ENCODE measurements at regions not wholly inside any gene's neighbourhood (a gene's known extent, or its start where the extent isn't known, plus 50 kb on each side); places are given as distances from the start of the nearest gene placed in this dataset.
"Not testable (repeated sequence)": the region's sequence is repeated elsewhere in the genome, so short reads cannot be mapped to it uniquely, and the experiment has no call there.

- H3K4me1 Mint-ChIP-seq (ENCODE audit: low read depth); intact Hi-C loops (cut with micrococcal nuclease); H3K27me3 Mint-ChIP-seq; H3K4me3 Mint-ChIP-seq; H3K36me3 Mint-ChIP-seq; POLR2A ChIA-PET; DNase-seq; CTCF ChIA-PET; H3K27ac Mint-ChIP-seq: not testable (repeated sequence)
- H3K9me3 Mint-ChIP-seq: peaks cover 15% of the 10 kb centered on the region
Measured at GRCh38 chr6:93835451-93836145, 416.2 kb upstream of the EPHA7 start.

GRCh38 chr6:93835026-93835425 lies 415.7 kb upstream of the EPHA7 start:
- H3K4me3 Mint-ChIP-seq; H3K27me3 Mint-ChIP-seq; H3K4me1 Mint-ChIP-seq (ENCODE audit: low read depth); CTCF ChIA-PET; intact Hi-C loops (cut with micrococcal nuclease); POLR2A ChIA-PET; DNase-seq; H3K36me3 Mint-ChIP-seq; H3K27ac Mint-ChIP-seq: not testable (repeated sequence)
- peaks cover 15% of the 10 kb centered on the region for H3K9me3 Mint-ChIP-seq

DNA sequence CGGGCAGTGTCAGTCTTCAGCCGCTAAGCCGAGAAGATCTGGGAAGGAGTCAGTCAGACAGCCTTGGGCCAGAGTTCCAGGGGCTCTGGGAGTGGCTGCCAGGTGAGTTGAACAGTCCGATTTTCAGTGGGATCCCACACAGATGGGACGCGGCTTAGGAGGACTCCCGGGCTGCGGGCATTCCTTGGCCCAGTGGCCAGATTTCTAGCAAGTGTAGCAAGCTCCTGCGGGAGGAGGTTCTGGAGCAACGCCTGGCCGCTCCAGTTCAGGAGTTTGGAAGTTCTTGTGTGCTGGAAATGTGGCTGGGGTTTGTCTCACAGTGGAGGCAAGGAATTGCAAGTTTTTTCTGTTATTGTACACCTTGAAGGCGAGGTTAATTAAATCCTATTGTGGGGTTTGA lies 414.0 kb upstream of the EPHA7 start:
- H3K27me3 Mint-ChIP-seq; CTCF ChIA-PET; POLR2A ChIA-PET; H3K27ac Mint-ChIP-seq; H3K36me3 Mint-ChIP-seq; DNase-seq; intact Hi-C loops (cut with micrococcal nuclease); H3K4me3 Mint-ChIP-seq; H3K4me1 Mint-ChIP-seq (ENCODE audit: low read depth): not testable (repeated sequence)
- peaks cover 15% of the 10 kb centered on the region for H3K9me3 Mint-ChIP-seq

- DNase-seq; CTCF ChIA-PET; POLR2A ChIA-PET; H3K9me3 Mint-ChIP-seq; intact Hi-C loops (cut with micrococcal nuclease); H3K4me3 Mint-ChIP-seq; H3K27me3 Mint-ChIP-seq; H3K27ac Mint-ChIP-seq; H3K4me1 Mint-ChIP-seq (ENCODE audit: low read depth); H3K36me3 Mint-ChIP-seq: not testable (repeated sequence)
Measured at GRCh38 chr6:93829757-93830156, 410.4 kb upstream of the EPHA7 start.

DNA sequence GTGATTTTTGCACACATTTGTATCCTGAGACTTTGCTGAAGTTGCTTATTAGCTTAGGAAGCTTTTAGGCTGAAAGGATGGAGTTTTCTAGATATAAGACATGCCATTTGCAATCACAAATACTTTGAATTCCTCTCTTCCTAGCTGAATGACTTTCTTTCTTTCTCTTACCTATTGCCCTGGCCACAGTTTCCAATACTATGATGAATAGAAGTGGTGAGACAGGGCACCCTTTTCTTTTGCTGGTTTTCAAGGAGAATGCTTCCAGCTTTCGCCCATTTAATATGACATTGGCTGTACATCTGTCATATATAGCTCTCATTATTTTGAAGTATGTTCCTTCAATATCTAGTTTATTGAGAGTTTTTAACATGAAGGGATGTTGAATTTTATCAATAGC lies 409.6 kb upstream of the EPHA7 start:
- Mint-ChIP-seq H3K9me3 (no peaks in the 10 kb centered on the region), H3K36me3 (no peaks in the 10 kb centered on the region), H3K4me1 (ENCODE audit: low read depth) (no peaks in the 10 kb centered on the region), H3K27me3 (no peaks in the 10 kb centered on the region), H3K4me3 (no peak overlapping the region), H3K27ac (no peak overlapping the region)
- intact Hi-C loops (cut with micrococcal nuclease): no loop called here
- DNase-seq: no peak
- CTCF ChIA-PET: interaction anchor here (0.6 kb wide), 2 partner anchors 142 to 1703 kb away, joined by 3 read pairs; no protein-coding TSS in a partner anchor
- POLR2A ChIA-PET: no interaction called here

- no peaks in the 10 kb centered on the region for H3K36me3 Mint-ChIP-seq
- H3K27me3 Mint-ChIP-seq: no peaks in the 10 kb centered on the region
- H3K4me3 Mint-ChIP-seq: no peak overlapping the region
- CTCF ChIA-PET: interaction anchor here (0.6 kb wide), 2 partner anchors 142 to 1703 kb away, joined by 3 read pairs; no protein-coding TSS in a partner anchor
- H3K9me3 Mint-ChIP-seq: peaks cover 2% of the 10 kb centered on the region
- no peak for DNase-seq
- POLR2A ChIA-PET: no interaction called here
- intact Hi-C loops (cut with micrococcal nuclease): no loop called here
- no peak overlapping the region for H3K27ac Mint-ChIP-seq
- no peaks in the 10 kb centered on the region for H3K4me1 Mint-ChIP-seq (ENCODE audit: low read depth)
Measured at GRCh38 chr6:93828553-93828952, 409.2 kb upstream of the EPHA7 start.

- ChIA-PET CTCF (no interaction called here), POLR2A (no interaction called here)
- H3K9me3 Mint-ChIP-seq: peaks cover 2% of the 10 kb centered on the region
- H3K4me1 Mint-ChIP-seq (ENCODE audit: low read depth): no peaks in the 10 kb centered on the region
- H3K27ac Mint-ChIP-seq: no peak overlapping the region
- H3K4me3 Mint-ChIP-seq: no peak overlapping the region
- no peaks in the 10 kb centered on the region for H3K36me3 Mint-ChIP-seq
- no peak for DNase-seq
- no peaks in the 10 kb centered on the region for H3K27me3 Mint-ChIP-seq
- intact Hi-C loops (cut with micrococcal nuclease): no loop called here
Measured at GRCh38 chr6:93827728-93828127, 408.4 kb upstream of the EPHA7 start.

DNA sequence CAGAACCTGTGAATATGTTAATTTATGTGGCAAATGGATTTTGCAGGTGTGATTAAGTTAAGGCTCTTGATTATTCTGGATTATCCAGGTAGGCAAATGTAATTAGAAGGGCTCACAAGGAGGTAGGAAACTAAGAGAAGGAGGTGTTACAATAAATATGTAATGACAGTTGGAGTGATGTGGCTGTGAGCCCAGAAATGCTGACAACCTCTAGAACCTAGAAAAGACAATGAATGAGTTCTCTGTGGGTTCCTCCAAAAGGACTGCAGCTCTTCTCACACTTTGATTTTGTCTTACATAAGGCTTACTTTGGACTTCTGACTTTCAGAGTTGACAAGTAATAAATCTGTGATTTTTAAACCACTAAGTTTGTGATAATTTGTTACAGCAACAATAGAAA lies 406.6 kb upstream of the EPHA7 start:
- Mint-ChIP-seq H3K4me1 (ENCODE audit: low read depth) (no peaks in the 10 kb centered on the region), H3K27me3 (no peaks in the 10 kb centered on the region), H3K4me3 (no peak overlapping the region), H3K36me3 (no peaks in the 10 kb centered on the region), H3K27ac (no peak overlapping the region), H3K9me3 (peaks cover 2% of the 10 kb centered on the region)
- intact Hi-C loops (cut with micrococcal nuclease): no loop called here
- DNase-seq: no peak
- CTCF ChIA-PET: no interaction called here
- POLR2A ChIA-PET: no interaction called here

DNA sequence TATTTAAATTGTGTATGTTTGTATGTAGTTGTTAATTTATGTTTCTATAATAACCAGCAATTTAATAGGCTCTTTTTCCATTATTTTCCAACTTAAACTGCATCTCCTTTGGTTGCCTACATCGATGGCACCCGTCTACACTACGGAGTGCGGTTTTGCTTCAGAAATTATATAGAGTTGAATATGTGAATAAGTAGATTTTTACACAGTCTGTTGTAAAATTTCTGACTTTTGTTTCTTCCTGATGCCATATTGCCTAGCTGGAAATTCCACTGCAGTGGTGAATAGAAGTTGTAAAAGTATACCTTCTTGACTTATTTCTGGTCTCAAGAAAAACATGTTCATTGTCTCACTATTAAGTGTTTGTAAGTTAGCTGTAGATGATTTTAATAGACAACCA lies 404.1 kb upstream of the EPHA7 start:
- ChIA-PET POLR2A (no interaction called here), CTCF (no interaction called here)
- Mint-ChIP-seq H3K36me3 (no peaks in the 10 kb centered on the region), H3K4me3 (no peak overlapping the region), H3K27me3 (no peaks in the 10 kb centered on the region), H3K27ac (no peak overlapping the region), H3K4me1 (ENCODE audit: low read depth) (no peaks in the 10 kb centered on the region), H3K9me3 (peaks cover 2% of the 10 kb centered on the region)
- intact Hi-C loops (cut with micrococcal nuclease): no loop called here
- DNase-seq: no peak

- intact Hi-C loops (cut with micrococcal nuclease): no loop called here
- Mint-ChIP-seq H3K4me3 (no peak overlapping the region), H3K27ac (no peak overlapping the region), H3K4me1 (ENCODE audit: low read depth) (no peaks in the 10 kb centered on the region), H3K9me3 (peaks cover 2% of the 10 kb centered on the region), H3K36me3 (no peaks in the 10 kb centered on the region), H3K27me3 (no peaks in the 10 kb centered on the region)
- ChIA-PET CTCF (no interaction called here), POLR2A (no interaction called here)
- no peak for DNase-seq
Measured at GRCh38 chr6:93822434-93823265, 403.3 kb upstream of the EPHA7 start.

GRCh38 chr6:93821953-93822352 lies 402.6 kb upstream of the EPHA7 start:
- ChIA-PET POLR2A (no interaction called here), CTCF (no interaction called here)
- Mint-ChIP-seq H3K27me3 (no peaks in the 10 kb centered on the region), H3K9me3 (peaks cover 2% of the 10 kb centered on the region), H3K27ac (no peak overlapping the region), H3K4me3 (no peak overlapping the region), H3K36me3 (no peaks in the 10 kb centered on the region), H3K4me1 (ENCODE audit: low read depth) (no peaks in the 10 kb centered on the region)
- intact Hi-C loops (cut with micrococcal nuclease): no loop called here
- no peak for DNase-seq

DNA sequence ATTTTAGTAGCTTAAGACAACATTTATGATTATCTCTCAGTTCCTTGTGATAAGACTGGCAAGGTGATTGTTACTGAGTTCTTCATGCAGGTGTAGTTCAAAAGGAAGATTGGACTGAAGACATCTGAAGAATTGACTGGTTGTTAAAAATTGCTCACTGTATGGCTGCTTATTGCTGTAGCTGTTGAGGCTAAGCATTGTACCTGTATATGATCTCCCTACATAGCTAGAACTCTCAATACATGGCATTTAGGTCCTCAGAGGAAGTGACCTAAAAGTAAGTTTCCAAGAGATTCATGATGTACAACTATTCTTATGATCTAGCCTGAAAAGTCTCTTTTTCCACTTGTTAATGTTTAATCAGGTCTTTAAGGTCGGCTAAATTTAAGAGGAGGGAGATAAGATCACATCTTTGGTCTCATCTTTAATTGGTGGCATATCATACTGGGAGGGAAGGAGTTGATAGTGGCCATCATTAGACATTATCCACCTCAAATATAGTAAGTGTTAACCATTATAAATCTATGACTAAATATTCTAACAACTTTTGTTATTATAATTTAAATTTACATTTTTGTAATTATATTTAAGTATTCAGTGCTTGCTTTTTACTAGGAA lies 401.2 kb upstream of the EPHA7 start:
- intact Hi-C loops (cut with micrococcal nuclease): no loop called here
- H3K9me3 Mint-ChIP-seq: peaks cover 2% of the 10 kb centered on the region
- H3K36me3 Mint-ChIP-seq: no peaks in the 10 kb centered on the region
- H3K4me1 Mint-ChIP-seq (ENCODE audit: low read depth): no peaks in the 10 kb centered on the region
- no peak overlapping the region for H3K4me3 Mint-ChIP-seq
- ChIA-PET CTCF (no interaction called here), POLR2A (no interaction called here)
- no peak overlapping the region for H3K27ac Mint-ChIP-seq
- no peak for DNase-seq
- H3K27me3 Mint-ChIP-seq: no peaks in the 10 kb centered on the region

DNA sequence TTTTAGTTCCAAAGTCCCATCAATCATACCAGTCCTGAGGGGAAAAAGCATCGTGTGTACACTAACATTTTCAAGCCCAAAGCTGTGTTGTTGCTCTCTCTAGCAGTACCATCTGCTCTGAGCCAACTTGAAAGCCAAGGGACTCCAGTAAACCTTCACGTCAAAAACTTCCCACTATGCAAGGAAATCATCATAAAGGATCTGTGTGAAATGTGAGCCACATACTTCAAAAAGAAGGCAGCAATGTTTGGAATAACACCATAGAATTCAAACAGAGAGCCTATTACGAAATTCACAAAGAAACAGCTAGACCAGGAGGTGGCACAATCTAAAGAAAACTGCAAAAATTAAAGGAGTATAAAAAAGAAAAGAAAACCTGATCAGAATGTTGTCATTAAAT lies 399.8 kb upstream of the EPHA7 start:
- ChIA-PET CTCF (no interaction called here), POLR2A (no interaction called here)
- no peaks in the 10 kb centered on the region for H3K27me3 Mint-ChIP-seq
- H3K9me3 Mint-ChIP-seq: peaks cover 2% of the 10 kb centered on the region
- H3K27ac Mint-ChIP-seq: no peak overlapping the region
- H3K4me1 Mint-ChIP-seq (ENCODE audit: low read depth): no peaks in the 10 kb centered on the region
- no peak overlapping the region for H3K4me3 Mint-ChIP-seq
- H3K36me3 Mint-ChIP-seq: no peaks in the 10 kb centered on the region
- no peak for DNase-seq
- intact Hi-C loops (cut with micrococcal nuclease): no loop called here

Data from activated CD4-positive, alpha-beta memory T cell treated with anti-CD3 and anti-CD28 coated beads for 36 hours (primary cell).